HG03442 (cell line): ENCODE measurements at regions not wholly inside any gene's neighbourhood (a gene's known extent, or its start where the extent isn't known, plus 50 kb on each side); places are given as distances from the start of the nearest gene placed in this dataset.
"Not testable (repeated sequence)": the region's sequence is repeated elsewhere in the genome, so short reads cannot be mapped to it uniquely, and the experiment has no call there.

Source experiments
- ATAC-seq: cut with Tn5 transposase; IDR thresholded peaks from one replicate; pipeline ENCODE4 v1.9.1; 2021; ENCODE audit warnings: mild to moderate bottlenecking, moderate library complexity; ENCODE audit not compliant: unreplicated experiment

DNA sequence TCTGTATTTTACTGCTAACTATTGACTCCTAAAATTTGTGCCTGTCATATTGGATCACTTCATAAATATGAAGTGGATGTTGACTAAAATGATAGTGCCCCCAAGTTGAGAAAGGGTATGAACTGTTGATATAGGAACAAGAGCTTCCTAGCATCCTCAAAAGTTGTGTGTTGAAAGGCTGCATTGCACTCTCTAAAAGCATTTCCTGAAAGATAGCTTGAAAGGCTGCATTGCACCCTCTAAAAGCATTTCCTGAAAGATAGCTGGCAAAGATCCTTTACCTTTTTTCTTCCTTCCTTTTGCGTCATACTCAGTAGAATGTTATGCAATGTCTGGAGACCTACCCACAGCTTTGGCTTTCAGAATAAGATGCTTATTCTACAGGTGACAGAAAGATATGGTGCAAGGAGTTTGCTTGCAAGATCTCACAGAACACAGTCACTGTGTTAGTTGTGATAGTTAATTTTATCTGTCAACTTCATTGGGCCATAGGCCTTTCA lies 274.6 kb upstream of the GALNTL6 start:
- ATAC-seq: no peak

- ATAC-seq: no peak
These were observed 278.8 kb upstream of the GALNTL6 start for GRCh38 chr4:171534391-171534790.

- no peak for ATAC-seq
These were observed 280.2 kb upstream of the GALNTL6 start for GRCh38 chr4:171532968-171533367.

DNA sequence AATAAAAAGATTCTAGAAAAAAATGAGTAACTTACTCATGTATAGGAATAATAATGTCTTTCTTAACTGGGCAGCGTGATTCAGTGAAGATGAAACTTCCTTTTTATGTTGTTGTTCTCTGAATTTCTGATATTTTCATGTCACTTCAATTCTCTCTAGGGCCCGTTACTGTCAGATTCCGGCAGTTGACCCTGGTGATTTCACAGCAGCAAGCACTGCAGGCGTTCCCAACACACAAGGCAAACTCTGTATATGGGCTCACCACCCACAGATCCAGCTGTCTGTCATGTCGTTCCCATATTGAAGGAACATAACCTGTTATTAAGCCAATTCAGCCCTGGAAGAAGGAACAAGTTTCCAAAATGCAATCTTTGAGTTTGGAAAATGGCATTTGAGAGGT lies 288.3 kb upstream of the GALNTL6 start:
- no peak for ATAC-seq

GRCh38 chr4:171521726-171522125 lies 291.5 kb upstream of the GALNTL6 start:
- ATAC-seq: peak; percentile 53

GRCh38 chr4:171519457-171519856 lies 293.7 kb upstream of the GALNTL6 start:
- no peak for ATAC-seq

GRCh38 chr4:171517883-171518282 lies 295.3 kb upstream of the GALNTL6 start:
- ATAC-seq: no peak

DNA sequence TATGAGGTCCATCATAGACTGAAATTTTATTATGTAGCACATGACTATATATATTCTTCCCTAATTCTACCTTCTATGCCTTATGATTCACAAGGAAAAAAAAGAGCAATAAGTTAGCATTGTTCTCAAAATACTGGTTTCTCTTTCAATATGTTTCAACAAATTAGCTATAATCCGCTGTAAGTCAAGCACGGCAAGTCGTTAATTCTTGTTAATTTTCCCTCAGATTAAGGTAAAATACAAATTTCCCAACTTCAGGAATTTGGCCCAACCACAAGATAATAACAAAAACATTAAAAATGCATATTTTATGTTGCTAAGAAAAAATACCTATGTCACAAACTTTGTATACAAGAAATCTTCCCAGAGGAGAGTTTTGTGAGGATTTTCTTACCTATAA lies 296.5 kb upstream of the GALNTL6 start:
- ATAC-seq: no peak

DNA sequence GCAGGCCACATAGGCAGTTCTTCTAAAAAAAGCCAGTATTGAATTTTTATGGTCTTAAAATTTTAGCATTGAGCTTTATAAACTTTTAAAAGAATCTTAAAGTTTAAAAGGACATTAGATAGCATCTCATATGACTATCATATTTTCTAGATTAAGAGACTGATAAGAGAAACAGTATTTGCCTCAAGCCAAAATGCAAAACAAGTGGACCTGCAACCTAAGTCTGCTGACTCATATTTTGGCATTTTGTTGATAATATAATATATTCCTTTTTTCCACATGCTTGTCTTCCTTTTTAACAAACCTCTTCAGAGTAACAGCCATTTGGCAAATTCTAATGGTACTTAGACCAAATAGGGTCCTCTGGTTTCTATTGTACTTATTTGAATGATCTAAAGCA lies 328.5 kb upstream of the GALNTL6 start:
- no peak for ATAC-seq

- no peak for ATAC-seq
These were observed 335.0 kb upstream of the GALNTL6 start for GRCh38 chr4:171478181-171478580.

DNA sequence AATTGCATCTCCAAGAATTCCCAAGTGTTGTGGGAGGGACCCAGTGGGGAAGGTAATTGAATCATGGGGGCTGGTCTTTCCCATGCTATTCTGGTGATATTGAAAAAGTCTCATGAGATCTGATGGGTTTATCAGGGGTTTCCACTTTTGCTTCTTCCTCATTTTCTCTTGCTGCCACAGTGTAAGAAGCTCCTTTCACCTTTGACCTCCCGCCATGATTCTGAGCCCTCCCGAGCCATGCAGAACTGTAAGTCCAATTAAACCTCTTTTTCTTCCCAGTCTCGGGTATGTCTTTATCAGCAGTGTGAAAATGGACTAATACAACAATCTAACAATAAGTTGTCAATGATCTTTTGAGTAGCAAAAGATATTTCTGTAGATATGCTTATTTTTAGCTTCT lies 338.1 kb upstream of the GALNTL6 start:
- not testable (repeated sequence) for ATAC-seq

GRCh38 chr4:171473155-171473554 lies 340.0 kb upstream of the GALNTL6 start:
- ATAC-seq: no peak

- no peak for ATAC-seq
These were observed 341.0 kb upstream of the GALNTL6 start for GRCh38 chr4:171472230-171472629.

DNA sequence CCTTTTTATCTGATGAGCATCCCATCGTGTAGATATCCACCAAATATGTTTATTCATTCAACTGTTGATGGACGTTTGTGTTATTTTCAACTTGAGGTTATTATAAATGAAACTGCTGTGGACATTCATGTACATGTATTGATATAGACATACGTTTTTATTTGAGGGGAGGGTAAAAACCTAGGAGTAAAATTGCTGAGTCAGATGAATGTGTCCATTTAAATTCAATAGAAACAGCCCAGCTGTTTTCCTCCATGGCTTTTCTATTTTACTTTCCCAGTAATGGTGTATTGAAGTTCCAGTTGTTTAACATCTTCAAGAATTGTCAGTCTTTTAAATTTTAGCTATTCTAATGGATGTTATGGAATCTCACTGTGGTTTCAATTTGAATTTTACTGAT lies 348.7 kb upstream of the GALNTL6 start:
- no peak for ATAC-seq

DNA sequence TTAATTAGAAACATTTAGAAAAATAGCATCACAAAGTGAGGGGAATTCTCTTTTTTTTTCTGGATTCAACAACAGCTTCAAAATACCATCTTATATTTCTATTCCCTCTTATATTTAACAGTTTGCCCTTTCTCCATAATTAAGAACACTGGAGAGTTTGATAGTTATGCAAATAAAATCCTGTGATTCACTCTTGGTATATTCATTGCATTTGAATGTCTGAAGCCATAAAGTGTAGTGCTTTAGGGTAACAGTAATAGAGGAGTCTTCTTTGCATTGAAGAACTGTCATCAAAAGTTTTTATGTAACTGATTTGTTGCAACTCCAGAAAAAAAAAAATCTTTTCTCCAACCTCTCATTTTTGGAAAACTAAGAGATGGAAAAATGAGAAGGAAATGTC lies 352.0 kb upstream of the GALNTL6 start:
- ATAC-seq: no peak

GRCh38 chr4:171448919-171449481 lies 364.2 kb upstream of the GALNTL6 start:
- ATAC-seq: no peak

GRCh38 chr4:171448358-171448757 lies 364.8 kb upstream of the GALNTL6 start:
- no peak for ATAC-seq

DNA sequence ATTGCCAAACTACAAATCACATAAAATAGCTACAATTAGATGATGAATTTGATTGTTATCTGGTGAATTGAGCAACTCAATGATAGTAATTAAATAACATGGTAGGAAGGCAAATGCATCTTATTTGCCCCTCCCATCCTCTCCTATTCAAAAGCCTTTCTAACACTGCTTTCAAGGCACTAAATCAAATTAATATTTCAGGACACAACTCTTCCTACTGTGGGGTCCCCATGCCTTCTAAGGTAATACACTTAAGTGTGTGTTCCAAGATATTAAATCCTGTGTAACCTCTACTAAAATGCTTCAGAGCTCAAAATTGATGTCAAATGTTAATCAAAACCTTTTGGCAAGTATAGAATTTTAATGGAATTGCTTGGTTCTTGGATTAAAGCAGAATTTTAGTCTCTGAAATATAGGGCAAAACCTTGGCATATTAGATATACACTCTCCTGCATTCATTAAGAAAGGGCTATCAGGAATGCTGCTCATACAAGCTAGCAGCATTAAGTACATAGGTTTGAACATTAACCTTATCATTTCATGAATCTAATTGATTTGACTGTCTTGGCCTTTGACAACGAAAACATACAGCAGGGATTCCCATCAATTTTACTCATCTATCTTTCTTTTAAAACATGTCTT lies 371.8 kb upstream of the GALNTL6 start:
- ATAC-seq: no peak

GRCh38 chr4:171433674-171434073 lies 379.5 kb upstream of the GALNTL6 start:
- no peak for ATAC-seq

GRCh38 chr4:171432536-171432935 lies 380.7 kb upstream of the GALNTL6 start:
- no peak for ATAC-seq

GRCh38 chr4:171430495-171430894 lies 382.7 kb upstream of the GALNTL6 start:
- peak; percentile 88 for ATAC-seq

DNA sequence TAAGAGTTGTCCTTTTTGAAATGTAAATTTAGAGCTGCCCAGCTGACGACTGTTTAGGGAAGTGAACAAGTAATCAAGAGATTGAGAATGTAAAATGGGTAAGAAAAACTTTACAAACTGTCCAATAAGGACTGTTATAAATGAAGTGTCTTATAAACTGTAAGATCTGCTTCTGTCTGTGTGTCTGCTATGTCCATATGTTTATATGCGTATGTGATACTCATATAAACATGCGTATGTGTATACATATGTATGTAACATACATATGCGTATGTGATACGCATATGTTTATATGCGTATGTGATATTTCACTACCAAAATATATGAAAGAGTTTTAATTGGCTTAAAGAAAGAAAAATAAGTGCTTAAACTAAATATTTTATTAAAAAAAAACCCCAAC lies 416.0 kb upstream of the GALNTL6 start:
- no peak for ATAC-seq

DNA sequence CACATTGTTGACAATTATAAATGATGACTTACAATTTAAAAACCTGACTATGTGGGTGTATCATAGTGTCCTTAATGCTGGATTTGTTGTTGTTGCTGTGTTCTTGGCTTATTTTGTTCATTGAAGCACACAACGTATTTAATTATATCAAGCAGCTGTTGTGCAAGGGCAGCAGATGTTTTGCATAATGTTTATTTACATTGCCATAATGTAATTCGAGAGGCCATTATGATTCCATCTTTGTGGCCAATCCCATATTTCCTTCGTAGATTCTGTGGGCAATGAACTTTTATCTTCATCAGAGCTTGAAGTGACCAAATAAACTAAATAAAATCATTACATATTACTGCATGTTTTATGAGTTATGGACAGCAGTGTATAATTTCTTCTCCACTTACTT lies 422.6 kb upstream of the GALNTL6 start:
- ATAC-seq: no peak
